ENCODE measurements at regions not wholly inside any gene's neighbourhood (a gene's known extent, or its start where the extent isn't known, plus 50 kb on each side); places are given as distances from the start of the nearest gene placed in this dataset.

- TF ChIP-seq FOXK1 (CRISPR knock-in tag; IDR thresholded peaks at IDR 0.05; ENCODE audit: borderline replicate concordance) (peak; percentile 74; the same call in 1 of the 2 replicates), THRB (CRISPR knock-in tag; conservative IDR thresholded peaks at IDR 0.05) (no peak), PREB (CRISPR knock-in tag; IDR thresholded peaks at IDR 0.05) (0 out of 2 replicates have a peak, but pooled peaks have one; percentile 53), PURB (CRISPR knock-in tag; IDR thresholded peaks at IDR 0.05; ENCODE audit: low read depth) (no peak), SFPQ (IDR thresholded peaks at IDR 0.05; ENCODE audit: low read depth, low read length) (peak; percentile 51; the same call in 1 of the 2 replicates), RB1 (IDR thresholded peaks at IDR 0.05; ENCODE audit: low read depth) (no peak), ATF1 (CRISPR knock-in tag; IDR thresholded peaks at IDR 0.05) (no peak), ATF1 (tag; IDR thresholded peaks at IDR 0.05) (no peak), NONO (IDR thresholded peaks at IDR 0.05; ENCODE audit: low read depth in 2 of 2, low read length in 1 of 2) (peak in 1 of 2 experiments; percentile 45; a peak in 1 of 4 replicates), SRSF7 (optimal IDR thresholded peaks at IDR 0.05; ENCODE audit: low read depth, low read length) (no peak), DNMT1 (IDR thresholded peaks at IDR 0.05) (no peak), CCAR2 (IDR thresholded peaks at IDR 0.05; ENCODE audit: low read depth, low read length) (0 out of 2 replicates have a peak, but pooled peaks have one; percentile 58), RBFOX2 (IDR thresholded peaks at IDR 0.05; ENCODE audit: low read depth, low read length) (peak; percentile 55; the same call in 1 of the 2 replicates), YBX1 (IDR thresholded peaks at IDR 0.05) (no peak), NFRKB (IDR thresholded peaks at IDR 0.05; ENCODE audit: low read depth) (no peak), ZFP1 (CRISPR knock-in tag; IDR thresholded peaks at IDR 0.05) (no peak)
Measured at GRCh38 chr1:148263906-148264255, 111.8 kb upstream of the NBPF11 start (continued).

Measured in K562 (cell line).